Myocyte (in vitro differentiated cells): ENCODE measurements at regions not wholly inside any gene's neighbourhood (a gene's known extent, or its start where the extent isn't known, plus 50 kb on each side); places are given as distances from the start of the nearest gene placed in this dataset.

Experiments used
- DNase-seq: peaks from one replicate; pipeline ENCODE4 v3.0.0-alpha.2; 2012; ENCODE audit warnings: low read depth

DNA sequence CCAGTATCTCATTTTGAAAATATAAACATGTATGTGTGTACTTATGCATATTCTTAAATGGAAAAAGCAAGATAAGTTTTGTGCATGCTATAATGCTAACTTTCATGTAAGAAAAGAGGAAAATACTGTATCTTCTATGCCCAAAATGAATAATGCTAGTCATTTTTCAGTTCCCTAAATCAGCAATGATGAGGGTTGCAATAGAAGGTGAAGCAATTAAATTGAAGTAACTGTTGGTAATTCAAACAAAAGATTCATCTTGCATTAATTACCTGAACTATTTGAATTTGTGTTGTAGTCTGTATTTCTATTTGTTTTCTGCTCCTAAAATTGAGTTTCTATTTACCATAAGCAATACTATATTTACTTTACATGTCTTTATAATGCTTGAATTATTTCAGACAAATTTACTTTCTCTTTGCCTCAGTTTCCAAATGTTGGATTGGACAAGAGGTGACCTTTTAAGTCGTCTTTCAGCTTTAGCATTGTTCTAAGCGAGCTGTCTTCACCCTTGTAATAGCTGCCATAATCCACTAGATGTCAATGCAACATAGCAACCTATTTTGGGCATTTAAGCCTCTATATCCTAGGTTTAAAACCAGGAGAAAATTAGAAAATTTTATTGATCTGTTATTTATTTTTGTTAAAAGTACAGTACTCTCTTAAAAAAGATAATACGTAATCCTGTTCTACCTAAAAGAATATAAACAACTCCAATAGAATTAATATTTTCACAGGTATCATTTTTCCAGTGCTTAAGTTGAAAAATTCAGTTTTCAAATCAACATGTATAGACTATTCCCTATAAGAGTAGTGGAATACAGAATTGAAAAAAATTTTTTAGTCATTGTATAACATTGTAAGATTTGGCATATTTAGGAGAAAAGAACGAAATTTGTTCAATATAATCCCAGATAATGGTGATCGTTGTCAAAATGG lies 52.3 kb upstream of the IFNGR1 start:
- peak; percentile 68 for DNase-seq

DNA sequence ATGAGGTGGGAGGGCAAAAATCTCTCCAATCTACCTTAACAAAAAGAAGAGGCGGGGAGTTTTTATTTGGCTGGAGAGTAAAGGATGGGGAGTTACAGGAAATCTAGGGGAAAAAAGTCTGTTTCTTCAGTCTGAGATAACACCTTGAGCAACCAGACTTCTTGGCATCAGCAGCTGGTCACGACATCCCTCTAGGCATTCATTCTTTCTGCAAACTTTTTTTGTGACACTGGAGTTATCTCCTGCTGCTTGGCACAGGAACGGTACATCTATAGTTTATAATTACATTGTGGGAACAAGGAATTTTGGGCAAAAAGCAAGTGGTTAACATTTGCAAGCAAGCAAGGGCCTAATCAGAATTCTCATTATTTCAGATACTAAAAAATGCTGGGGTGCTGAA lies 50.6 kb upstream of the IFNGR1 start:
- DNase-seq: no peak

DNA sequence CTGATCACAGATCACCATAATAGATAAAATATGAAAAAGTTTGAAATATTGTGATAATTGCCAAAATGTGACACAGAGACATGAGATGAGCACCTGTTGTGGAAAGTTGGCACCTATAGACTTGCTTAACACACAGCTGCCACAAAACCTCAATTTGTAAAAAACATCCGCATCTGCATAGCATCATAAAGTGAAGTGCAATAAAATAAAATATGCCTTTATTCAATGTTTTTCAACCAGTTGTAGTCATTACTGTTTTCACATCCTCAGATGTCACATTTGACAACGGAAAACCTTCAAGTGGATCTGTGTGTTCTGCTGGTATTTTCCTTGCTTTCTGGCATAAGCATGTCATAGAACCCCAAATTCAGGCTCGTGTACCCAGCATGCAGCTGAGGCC lies 50.2 kb upstream of the IFNGR1 start:
- DNase-seq: no peak
